B cell (primary cell): ENCODE measurements at regions not wholly inside any gene's neighbourhood (a gene's known extent, or its start where the extent isn't known, plus 50 kb on each side); places are given as distances from the start of the nearest gene placed in this dataset.

Experiments
- ATAC-seq: fragments of 200-7000 bp; cut with Tn5 transposase; one replicate; pipeline ENCODE4 v1.10.0; 2021; ENCODE audit warnings: low read depth, mild to moderate bottlenecking, moderate number of reproducible peaks, moderate library complexity
- CTCF ChIA-PET: fragments of 350-600 bp; sonication (Branson Sonifier 250); formaldehyde crosslinking; loops from one replicate; lab custom pipeline; 2021; ENCODE audit warnings: antibody characterized with exemption, inconsistent platforms; lab: Charles Lee
- POLR2A ChIA-PET: fragments of 350-600 bp; sonication (Branson Sonifier 250); formaldehyde crosslinking; loops from one replicate; lab custom pipeline; 2021; ENCODE audit warnings: antibody characterized with exemption; lab: Charles Lee
- DNase-seq: peaks from one replicate; pipeline ENCODE4 v3.0.0; 2013
- H2AFZ ChIP-seq: 2 replicates; pipeline ENCODE4 v1.6.1; 2012; ENCODE audit warnings: mild to moderate bottlenecking, low read depth, low read length; ENCODE audit not compliant: insufficient read depth, poor library complexity, severe bottlenecking
- H3K27ac ChIP-seq, 2 donors: 1 replicate in 1 of 2; 2 replicates in 1 of 2; pipeline ENCODE4 v1.5.1; 2012 to 2013; ENCODE audit warnings: low read length in 2 of 2, mild to moderate bottlenecking in 2 of 2, moderate library complexity in 1 of 2
- H3K27me3 ChIP-seq, 4 experiments: fragments of 200-600 bp in 1 of 4; sonication (generic) in 1 of 4; replicated peaks in 1 of 4; 1 replicate in 2 of 4; 2 replicates in 2 of 4; pipeline versions ENCODE4 v1.6.1 to v1.7.0; 2013 to 2016; ENCODE audit warnings: low read length in 3 of 4, mild to moderate bottlenecking in 2 of 4, mixed read lengths in 1 of 4, moderate library complexity in 1 of 4; ENCODE audit not compliant: insufficient read depth in 4 of 4, control insufficient read depth in 3 of 4; ENCODE audit errors: control extremely low read depth in 1 of 4
- H3K36me3 ChIP-seq, 2 experiments: replicated peaks in 1 of 2; 1 replicate in 1 of 2; 2 replicates in 1 of 2; pipeline versions ENCODE4 v1.6.1 to v1.7.1; 2013; ENCODE audit warnings: low read length in 1 of 2; ENCODE audit not compliant: insufficient read depth in 2 of 2, control insufficient read depth in 1 of 2; ENCODE audit errors: control extremely low read depth in 1 of 2, extremely low read depth in 1 of 2
- H3K4me1 ChIP-seq, 2 donors: fragments of 200-600 bp in 1 of 2; sonication (generic) in 1 of 2; 1 replicate in 1 of 2; 2 replicates in 1 of 2; pipeline versions ENCODE4 v1.5.1 to v1.6.1; 2013 to 2017; ENCODE audit warnings: low read length in 2 of 2; ENCODE audit not compliant: control insufficient read depth in 2 of 2, insufficient read depth in 2 of 2
- H3K4me2 ChIP-seq: replicated peaks from 2 replicates; pipeline ENCODE3; 2012; ENCODE audit warnings: mild to moderate bottlenecking, low read depth, low read length; ENCODE audit not compliant: poor library complexity, severe bottlenecking
- H3K4me3 ChIP-seq, 5 experiments: fragments of 200-600 bp in 1 of 5; sonication (generic) in 1 of 5; 1 replicate in 3 of 5; 2 replicates in 2 of 5; pipeline versions ENCODE4 v1.5.1 to v1.7.0; 2011 to 2016; ENCODE audit warnings: low read length in 4 of 5, mild to moderate bottlenecking in 4 of 5, low read depth in 2 of 5, control low read depth in 1 of 5, moderate library complexity in 1 of 5; ENCODE audit not compliant: insufficient read depth in 1 of 5; ENCODE audit errors: control extremely low read depth in 1 of 5, extremely low read depth in 1 of 5
- H3K79me2 ChIP-seq: fragments of 200-600 bp; sonication (generic); one replicate; pipeline ENCODE4 v1.6.0; 2016; ENCODE audit warnings: low read length; ENCODE audit not compliant: control insufficient read depth, insufficient read depth
- H3K9ac ChIP-seq: fragments of 200-600 bp; sonication (generic); 2 replicates; pipeline ENCODE4 v1.6.1; 2017; ENCODE audit warnings: mild to moderate bottlenecking, low read length, moderate library complexity
- H3K9me3 ChIP-seq, 3 donors: one replicate each; pipeline versions ENCODE4 v1.6.1 to v1.7.1; 2013; ENCODE audit warnings: low read length in 2 of 3; ENCODE audit not compliant: control insufficient read depth in 2 of 3, insufficient read depth in 1 of 3; ENCODE audit errors: control extremely low read depth in 1 of 3
- H4K20me1 ChIP-seq: 2 replicates; pipeline ENCODE4 v1.6.0; 2012; ENCODE audit warnings: mild to moderate bottlenecking, low read length; ENCODE audit not compliant: insufficient read depth, control insufficient read depth, poor library complexity, severe bottlenecking
- H3K27ac Mint-ChIP-seq: one replicate; pipeline ENCODE4 v1.8.0; 2021; ENCODE audit warnings: mixed read lengths
- H3K27me3 Mint-ChIP-seq: one replicate; pipeline ENCODE4 v1.8.0; 2021; ENCODE audit warnings: mixed read lengths
- H3K4me1 Mint-ChIP-seq: one replicate; pipeline ENCODE4 v1.8.0; 2021; ENCODE audit warnings: mixed read lengths
- H3K4me3 Mint-ChIP-seq: one replicate; pipeline ENCODE4 v1.8.0; 2021; ENCODE audit warnings: mixed read lengths
- H3K9me3 Mint-ChIP-seq: one replicate; pipeline ENCODE4 v1.8.0; 2022; ENCODE audit warnings: mixed read lengths; ENCODE audit not compliant: insufficient read depth
- CTCF ChIP-seq: fragments of 200-600 bp; IDR thresholded peaks from one replicate; pipeline ENCODE4 v1.8.0; 2022; ENCODE audit warnings: antibody characterized with exemption, mild to moderate bottlenecking
- EZH2 ChIP-seq: IDR thresholded peaks from 2 replicates; pipeline ENCODE4 v1.6.1; 2012; ENCODE audit warnings: borderline replicate concordance, low read depth, mild to moderate bottlenecking, moderate library complexity, low read length; ENCODE audit not compliant: insufficient read depth, poor library complexity, severe bottlenecking
- WGBS: methylation state at CpG from one replicate; pipeline ENCODE4 v1.1.5; 2013; ENCODE audit warnings: missing lambda C conversion rate; ENCODE audit not compliant: insufficient coverage; 5-methylcytosine and 5-hydroxymethylcytosine counted together
- intact Hi-C: fragments of 100-400 bp; cut with micrococcal nuclease; formaldehyde crosslinking; loops from one replicate; pipeline ENCODE4 v1.10.0; 2022

DNA sequence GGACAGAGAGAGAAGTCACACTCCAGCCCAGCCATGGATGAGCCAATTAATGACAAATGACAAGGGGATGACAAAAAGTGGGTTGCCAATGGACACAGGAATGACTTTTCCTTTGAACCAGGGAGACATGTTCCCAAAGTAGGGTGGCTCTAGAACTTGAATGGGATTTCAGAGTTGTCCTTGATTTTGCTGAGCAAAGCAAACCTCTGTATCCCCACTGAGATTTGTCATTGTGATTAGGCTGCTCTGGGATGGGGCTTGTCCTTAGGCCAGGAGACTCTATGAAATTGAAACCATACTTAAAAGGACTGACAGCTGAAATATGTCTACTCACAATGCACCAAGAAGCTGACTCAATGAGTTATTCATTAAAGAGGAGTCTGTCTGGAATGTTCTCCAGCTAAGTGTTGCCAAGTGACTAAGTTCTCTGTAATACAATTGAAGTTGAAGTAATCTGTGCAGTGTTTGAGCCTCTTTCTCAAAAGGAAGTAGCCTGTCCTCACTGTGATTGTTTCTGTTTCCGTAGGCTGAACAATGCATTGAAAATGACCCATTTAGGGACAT is 69.0 kb upstream of the PCDH9 start:
- POLR2A ChIA-PET, result no interaction called here
- no CpG with 5 or more reads among the region's 1 CpG for WGBS
- no peaks in the 10 kb centered on the region for H3K4me1 Mint-ChIP-seq

GRCh38 chr13:67298297-67298696 is 68.2 kb upstream of the PCDH9 start:
- H3K36me3 ChIP-seq, result no peaks in the 10 kb centered on the region
- TF ChIP-seq EZH2, result no peak
- no peak for TF ChIP-seq CTCF
- DNase-seq (no peak), ATAC-seq (no peak)
- H3K79me2 ChIP-seq, result no peaks in the 10 kb centered on the region
- H3K27me3 Mint-ChIP-seq, result no peaks in the 10 kb centered on the region
- H3K4me1 ChIP-seq, result no peaks in the 10 kb centered on the region
- CTCF ChIA-PET, result no interaction called here
- no peaks in the 10 kb centered on the region for H4K20me1 ChIP-seq
- no peak overlapping the region for H3K4me2 ChIP-seq
- no peak overlapping the region for H2AFZ ChIP-seq
- no peak overlapping the region for H3K4me3 ChIP-seq
- H3K27me3 ChIP-seq, result no peaks in the 10 kb centered on the region
- H3K27ac Mint-ChIP-seq, result no peak overlapping the region
- POLR2A ChIA-PET, result no interaction called here
- H3K4me3 Mint-ChIP-seq, result no peak overlapping the region
- no peak overlapping the region for H3K9ac ChIP-seq
- H3K27ac ChIP-seq, result no peak overlapping the region
- H3K9me3 ChIP-seq, result no peaks in the 10 kb centered on the region
- H3K4me1 Mint-ChIP-seq, result no peaks in the 10 kb centered on the region
- H3K9me3 Mint-ChIP-seq, result no peaks in the 10 kb centered on the region
- intact Hi-C loops, result no loop called here

More for the DNA sequence above, 69.0 kb upstream of the PCDH9 start:
- Histone ChIP-seq H2AFZ (no peak overlapping the region), H3K4me3 (no peak overlapping the region), H3K27me3 (no peaks in the 10 kb centered on the region), H3K9ac (no peak overlapping the region), H3K4me1 (no peaks in the 10 kb centered on the region), H3K4me2 (no peak overlapping the region), H3K9me3 (no peaks in the 10 kb centered on the region), H3K27ac (no peak overlapping the region), H3K79me2 (no peaks in the 10 kb centered on the region), H4K20me1 (no peaks in the 10 kb centered on the region), H3K36me3 (no peaks in the 10 kb centered on the region)
- Mint-ChIP-seq H3K4me3 (no peak overlapping the region), H3K27me3 (no peaks in the 10 kb centered on the region), H3K9me3 (no peaks in the 10 kb centered on the region), H3K27ac (no peak overlapping the region)
- TF ChIP-seq CTCF, result no peak
- no peak for TF ChIP-seq EZH2
- intact Hi-C loops, result no loop called here
- CTCF ChIA-PET, result no interaction called here
- ATAC-seq (no peak), DNase-seq (no peak)
